Endothelial cell of umbilical vein (primary cell): ENCODE measurements at regions not wholly inside any gene's neighbourhood (a gene's known extent, or its start where the extent isn't known, plus 50 kb on each side); places are given as distances from the start of the nearest gene placed in this dataset.

Experiments
- CTCF ChIP-seq, 2 donors: IDR thresholded peaks; 1 replicate in 1 of 2; 2 replicates in 1 of 2; pipeline ENCODE4 v1.5.1; 2011; ENCODE audit warnings: low read length in 2 of 2, mild to moderate bottlenecking in 2 of 2, moderate library complexity in 2 of 2, control low read depth in 1 of 2, inconsistent platforms in 1 of 2, low read depth in 1 of 2; ENCODE audit not compliant: insufficient read depth in 1 of 2; ENCODE audit errors: extremely low read depth in 1 of 2
- EZH2 ChIP-seq: IDR thresholded peaks from 2 replicates; pipeline ENCODE4 v1.6.1; 2012; ENCODE audit warnings: borderline replicate concordance, low read depth, mild to moderate bottlenecking, moderate library complexity, low read length, inconsistent platforms; ENCODE audit not compliant: severe bottlenecking
- FOS ChIP-seq: IDR thresholded peaks from 2 replicates; pipeline ENCODE4 v1.6.1; 2011; ENCODE audit warnings: mild to moderate bottlenecking, low read length, moderate library complexity, borderline replicate concordance; ENCODE audit not compliant: insufficient read depth
- GATA2 ChIP-seq: IDR thresholded peaks from 2 replicates; pipeline ENCODE4 v1.7.0; 2011; ENCODE audit warnings: low read depth, mild to moderate bottlenecking, moderate library complexity, mixed read lengths, low read length; ENCODE audit not compliant: insufficient read length, insufficient read depth
- JUN ChIP-seq: IDR thresholded peaks from 2 replicates; pipeline ENCODE4 v1.6.1; 2011; ENCODE audit warnings: borderline replicate concordance, low read depth; ENCODE audit not compliant: insufficient read length, insufficient read depth
- MYC ChIP-seq: IDR thresholded peaks from one replicate; pipeline ENCODE4 v1.6.1; 2011; ENCODE audit warnings: mild to moderate bottlenecking, low read depth, low read length
- POLR2A ChIP-seq: IDR thresholded peaks from 2 replicates; pipeline ENCODE4 v1.6.1; 2012; ENCODE audit warnings: low read depth, mild to moderate bottlenecking, control low read depth, low read length
- POLR2AphosphoS5 ChIP-seq: IDR thresholded peaks from 2 replicates; pipeline ENCODE4 v1.6.1; 2012; ENCODE audit warnings: low read depth, mild to moderate bottlenecking, control low read depth, low read length, moderate library complexity; ENCODE audit not compliant: insufficient read depth
- TF ChIP-seq, protein P1 (sequence below): IDR thresholded peaks from 2 replicates; pipeline ENCODE4 v1.6.1; 2011; ENCODE audit not compliant: insufficient read depth, insufficient read length

DNA sequence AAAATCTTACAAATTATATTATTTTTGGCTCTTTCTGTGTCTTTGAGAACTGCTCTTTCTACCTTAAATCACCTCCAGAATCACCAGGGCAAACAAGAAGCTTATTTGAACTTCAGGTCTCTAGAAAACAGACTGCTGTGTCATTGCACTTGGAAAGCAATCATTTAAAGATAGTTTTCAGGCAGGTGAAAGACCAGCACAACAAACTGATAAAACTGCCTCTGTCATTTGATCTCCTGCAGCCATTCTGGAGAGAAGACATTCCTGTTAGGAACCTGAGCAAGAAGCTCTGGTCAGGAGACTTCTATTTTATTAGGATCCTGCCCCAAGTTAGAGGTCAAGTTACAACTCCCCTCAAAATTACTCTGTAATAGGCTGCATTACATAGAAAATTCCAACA lies 50.7 kb upstream of the AP4E1 start:
- TF ChIP-seq CTCF (IDR thresholded peaks at IDR 0.05; ENCODE audit: extremely low read depth in 1 of 2, insufficient read depth in 1 of 2, low read depth in 1 of 2, low read length in 2 of 2), result no peak
- no peak for TF ChIP-seq POLR2A
- no peak for TF ChIP-seq EZH2
- no peak for TF ChIP-seq FOS
- no peak for TF ChIP-seq JUN
- no peak for TF ChIP-seq POLR2AphosphoS5
- TF ChIP-seq, protein P1, sequence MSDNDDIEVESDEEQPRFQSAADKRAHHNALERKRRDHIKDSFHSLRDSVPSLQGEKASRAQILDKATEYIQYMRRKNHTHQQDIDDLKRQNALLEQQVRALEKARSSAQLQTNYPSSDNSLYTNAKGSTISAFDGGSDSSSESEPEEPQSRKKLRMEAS, result no peak
- TF ChIP-seq GATA2, result no peak
- TF ChIP-seq MYC, result no peak
